Trophoblast cell (in vitro differentiated cells and primary cell): ENCODE measurements at regions not wholly inside any gene's neighbourhood (a gene's known extent, or its start where the extent isn't known, plus 50 kb on each side); places are given as distances from the start of the nearest gene placed in this dataset.
"Not testable (repeated sequence)": the region's sequence is repeated elsewhere in the genome, so short reads cannot be mapped to it uniquely, and the experiment has no call there.

Experiments
- DNase-seq, 2 donors: peaks; one replicate each; pipeline ENCODE4 v3.0.0-alpha.2; 2016
- H2AFZ ChIP-seq: 2 replicates; pipeline ENCODE4 v1.6.1; 2013; ENCODE audit warnings: low read length, moderate library complexity, mild to moderate bottlenecking; ENCODE audit not compliant: insufficient read depth, poor library complexity
- H2AK5ac ChIP-seq: 2 replicates; pipeline ENCODE4 v1.6.1; 2013; ENCODE audit warnings: mild to moderate bottlenecking, low read length
- H2BK120ac ChIP-seq: 2 replicates; pipeline ENCODE4 v1.6.1; 2013; ENCODE audit warnings: low read length, mild to moderate bottlenecking, moderate library complexity; ENCODE audit not compliant: insufficient read depth, poor library complexity
- H2BK12ac ChIP-seq: 2 replicates; pipeline ENCODE4 v1.6.1; 2013; ENCODE audit warnings: mild to moderate bottlenecking, low read length, moderate library complexity
- H2BK5ac ChIP-seq: 2 replicates; pipeline ENCODE4 v1.6.1; 2013; ENCODE audit warnings: low read length, low read depth, moderate library complexity, mild to moderate bottlenecking; ENCODE audit not compliant: poor library complexity
- H3K14ac ChIP-seq: 2 replicates; pipeline ENCODE4 v1.6.1; 2013; ENCODE audit warnings: mild to moderate bottlenecking, low read length
- H3K18ac ChIP-seq: 2 replicates; pipeline ENCODE4 v1.6.1; 2013; ENCODE audit warnings: mild to moderate bottlenecking, low read length
- H3K23ac ChIP-seq: 2 replicates; pipeline ENCODE4 v1.6.1; 2013; ENCODE audit warnings: low read length
- H3K27ac ChIP-seq: 2 replicates; pipeline ENCODE4 v1.5.1; 2013; ENCODE audit warnings: low read depth, mild to moderate bottlenecking, inconsistent platforms, low read length, moderate library complexity
- H3K27me3 ChIP-seq: 2 replicates; pipeline ENCODE4 v1.6.1; 2013; ENCODE audit warnings: inconsistent platforms, mild to moderate bottlenecking, low read length, moderate library complexity; ENCODE audit not compliant: insufficient read depth
- H3K36me3 ChIP-seq, 2 experiments: 1 replicate in 1 of 2; 2 replicates in 1 of 2; pipeline ENCODE4 v1.6.1; 2013; ENCODE audit warnings: low read length in 2 of 2, mild to moderate bottlenecking in 2 of 2, moderate library complexity in 1 of 2; ENCODE audit not compliant: insufficient read depth in 2 of 2, control insufficient read depth in 1 of 2
- H3K4ac ChIP-seq: 2 replicates; pipeline ENCODE4 v1.6.1; 2013; ENCODE audit warnings: low read depth, mild to moderate bottlenecking, low read length, moderate library complexity
- H3K4me1 ChIP-seq, 2 experiments: 1 replicate in 1 of 2; 2 replicates in 1 of 2; pipeline ENCODE4 v1.6.1; 2013; ENCODE audit warnings: low read length in 2 of 2, mild to moderate bottlenecking in 2 of 2, moderate library complexity in 1 of 2; ENCODE audit not compliant: insufficient read depth in 2 of 2, control insufficient read depth in 1 of 2
- H3K4me2 ChIP-seq: 2 replicates; pipeline ENCODE4 v1.6.1; 2013; ENCODE audit warnings: inconsistent platforms, mild to moderate bottlenecking, low read length, moderate library complexity
- H3K4me3 ChIP-seq: 2 replicates; pipeline ENCODE4 v1.5.1; 2013; ENCODE audit warnings: mild to moderate bottlenecking, low read depth, low read length, inconsistent platforms
- H3K79me1 ChIP-seq: one replicate; pipeline ENCODE4 v1.6.1; 2013; ENCODE audit warnings: low read length
- H3K79me2 ChIP-seq: 2 replicates; pipeline ENCODE4 v1.6.1; 2013; ENCODE audit warnings: low read length, mild to moderate bottlenecking; ENCODE audit not compliant: control insufficient read depth, insufficient read depth, poor library complexity
- H3K9ac ChIP-seq: 2 replicates; pipeline ENCODE4 v1.6.1; 2013; ENCODE audit warnings: mild to moderate bottlenecking, low read length
- H3K9me3 ChIP-seq: 2 replicates; pipeline ENCODE4 v1.6.1; 2013; ENCODE audit warnings: low read depth, mild to moderate bottlenecking, control low read depth, inconsistent platforms, low read length; ENCODE audit not compliant: insufficient read depth
- H4K12ac ChIP-seq: 2 replicates; pipeline ENCODE4 v1.6.1; 2013; ENCODE audit warnings: low read depth, mild to moderate bottlenecking, low read length, moderate library complexity
- H4K8ac ChIP-seq: 2 replicates; pipeline ENCODE4 v1.6.1; 2013; ENCODE audit warnings: low read depth, mild to moderate bottlenecking, low read length, moderate library complexity
- H4K91ac ChIP-seq: one replicate; pipeline ENCODE4 v1.6.1; 2013; ENCODE audit warnings: low read depth, mild to moderate bottlenecking, low read length, moderate library complexity
- WGBS: extraction: QIAGEN DNeasy Blood & Tissue Kit; methylation state at CpG from one replicate; pipeline ENCODE4 v1.1.7; 2013; ENCODE audit warnings: missing lambda C conversion rate; ENCODE audit not compliant: insufficient read length, insufficient coverage; ENCODE audit errors: extremely low coverage; 5-methylcytosine and 5-hydroxymethylcytosine counted together

GRCh38 chr5:36744773-36745589 lies 131.6 kb upstream of the NIPBL start:
- no peaks in the 10 kb centered on the region for H3K9me3 ChIP-seq
- peaks cover 5 to 12% of the 10 kb centered on the region in 2 experiments for H3K4me1 ChIP-seq
- no CpG with 5 or more reads among the region's 50 CpGs for WGBS

GRCh38 chr5:36747794-36748193 lies 128.8 kb upstream of the NIPBL start:
- H4K91ac ChIP-seq, H3K9ac ChIP-seq, H3K27ac ChIP-seq, H2BK5ac ChIP-seq, H3K27me3 ChIP-seq, H3K4me3 ChIP-seq, H3K36me3 ChIP-seq, DNase-seq, H3K79me2 ChIP-seq, H3K23ac ChIP-seq, H2AFZ ChIP-seq, H3K14ac ChIP-seq, H3K79me1 ChIP-seq, H3K4me2 ChIP-seq, H2BK120ac ChIP-seq, H3K18ac ChIP-seq, H4K8ac ChIP-seq, H3K9me3 ChIP-seq, H3K4ac ChIP-seq, H2AK5ac ChIP-seq, H2BK12ac ChIP-seq, H4K12ac ChIP-seq: not testable (repeated sequence)
- WGBS = no CpG with 5 or more reads among the region's 4 CpGs
- H3K4me1 ChIP-seq = peaks cover 5 to 12% of the 10 kb centered on the region in 2 experiments

More at GRCh38 chr5:36744773-36745589, 131.6 kb upstream of the NIPBL start:
- H3K14ac ChIP-seq = peak overlapping the region; percentile 55
- DNase-seq = peak; percentile 92 to 93
- H3K79me2 ChIP-seq = no peaks in the 10 kb centered on the region
- peak overlapping the region; percentile 28 for H3K18ac ChIP-seq
- peak overlapping the region; percentile 78 for H3K27ac ChIP-seq
- H3K4ac ChIP-seq = peak overlapping the region; percentile 3
- no peak overlapping the region for H3K23ac ChIP-seq
- H2AFZ ChIP-seq = peak overlapping the region; percentile 68
- peak overlapping the region; percentile 98 for H3K4me2 ChIP-seq
- peak overlapping the region; percentile 77 for H3K4me3 ChIP-seq
- H2BK120ac ChIP-seq = no peak overlapping the region
- H3K9ac ChIP-seq = peak overlapping the region; percentile 4
- peaks cover 9% of the 10 kb centered on the region for H3K79me1 ChIP-seq
- no peak overlapping the region for H4K12ac ChIP-seq
- peak overlapping the region; percentile 42 for H2BK5ac ChIP-seq
- H3K36me3 ChIP-seq = no peaks in the 10 kb centered on the region
- H2AK5ac ChIP-seq = no peak overlapping the region
- H2BK12ac ChIP-seq = peak overlapping the region; percentile 48
- peak overlapping the region; percentile 38 for H4K91ac ChIP-seq
- H3K27me3 ChIP-seq = no peaks in the 10 kb centered on the region
- peak overlapping the region; percentile 79 for H4K8ac ChIP-seq

- Histone ChIP-seq H3K18ac (no peak overlapping the region), H3K14ac (no peak overlapping the region), H3K4me1 (no peaks in the 10 kb centered on the region), H3K27me3 (no peaks in the 10 kb centered on the region), H3K4ac (no peak overlapping the region), H4K91ac (no peak overlapping the region), H3K27ac (no peak overlapping the region), H3K4me2 (no peak overlapping the region), H3K36me3 (no peaks in the 10 kb centered on the region), H3K9ac (no peak overlapping the region), H4K8ac (no peak overlapping the region), H3K79me2 (no peaks in the 10 kb centered on the region), H4K12ac (no peak overlapping the region), H3K23ac (no peak overlapping the region), H2BK5ac (no peak overlapping the region), H3K79me1 (no peaks in the 10 kb centered on the region), H2BK12ac (no peak overlapping the region), H2AK5ac (no peak overlapping the region), H2AFZ (no peak overlapping the region), H3K9me3 (no peaks in the 10 kb centered on the region), H2BK120ac (no peak overlapping the region), H3K4me3 (no peak overlapping the region)
- WGBS = no CpG with 5 or more reads among the region's 1 CpG
- DNase-seq = no peak
These were observed 124.7 kb upstream of the NIPBL start for GRCh38 chr5:36751886-36752285.

- Histone ChIP-seq H3K36me3 (no peaks in the 10 kb centered on the region), H3K27me3 (no peaks in the 10 kb centered on the region), H3K4ac (no peak overlapping the region), H3K79me1 (no peaks in the 10 kb centered on the region), H3K18ac (no peak overlapping the region), H3K4me2 (no peak overlapping the region), H4K12ac (no peak overlapping the region), H3K14ac (no peak overlapping the region), H3K4me3 (no peak overlapping the region), H2AFZ (no peak overlapping the region), H4K8ac (no peak overlapping the region), H3K9ac (no peak overlapping the region), H3K27ac (no peak overlapping the region), H2BK120ac (no peak overlapping the region), H2BK5ac (no peak overlapping the region), H3K79me2 (no peaks in the 10 kb centered on the region), H2BK12ac (no peak overlapping the region), H2AK5ac (no peak overlapping the region), H3K4me1 (no peaks in the 10 kb centered on the region), H3K9me3 (no peaks in the 10 kb centered on the region), H3K23ac (no peak overlapping the region), H4K91ac (no peak overlapping the region)
- no peak for DNase-seq
- WGBS = no CpG with 5 or more reads among the region's 3 CpGs
These were observed 121.2 kb upstream of the NIPBL start for GRCh38 chr5:36755342-36755741.
